ENCODE measurements at regions not wholly inside any gene's neighbourhood (a gene's known extent, or its start where the extent isn't known, plus 50 kb on each side); places are given as distances from the start of the nearest gene placed in this dataset.

DNA sequence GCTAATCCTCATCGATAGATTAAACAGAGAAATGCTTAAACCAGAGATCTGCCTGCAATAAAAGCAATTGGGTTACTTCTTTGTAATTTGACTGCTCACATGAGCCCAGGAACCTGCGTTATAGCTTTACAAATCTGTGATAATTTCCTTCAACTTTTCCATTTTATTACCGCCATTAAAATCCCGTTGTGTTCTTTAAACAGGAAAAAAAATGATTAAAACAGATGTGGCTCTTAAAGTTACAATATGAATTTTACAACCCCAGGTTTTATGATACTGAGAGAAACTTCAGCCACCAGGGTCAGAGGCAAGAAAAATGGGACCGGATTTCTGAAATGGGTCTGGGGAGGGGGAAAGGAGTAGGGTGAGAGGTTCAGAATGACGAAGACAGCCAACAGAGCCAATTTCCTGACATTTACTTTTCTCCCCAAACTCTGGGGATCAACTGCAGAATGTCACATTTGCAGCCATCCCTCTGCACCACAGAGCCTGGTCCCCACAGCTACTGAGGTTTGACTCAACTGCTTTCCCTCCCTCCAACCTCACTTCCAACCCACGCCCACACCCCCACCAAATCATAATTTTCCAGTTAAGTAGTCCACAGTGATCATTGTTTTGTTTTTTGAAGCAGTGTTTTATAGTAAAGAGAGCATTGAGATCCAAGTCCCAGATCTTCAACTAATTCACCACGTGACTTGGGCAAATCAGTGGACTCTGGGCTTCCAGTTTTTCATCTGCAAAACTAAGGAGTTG, 77.6 kb upstream of the EYA2 start:
- TF ChIP-seq ISL1 (CRISPR knock-in tag; IDR thresholded peaks at IDR 0.05): no peak
- no peak for TF ChIP-seq ZFP30 (CRISPR knock-in tag; IDR thresholded peaks at IDR 0.05)
- no peak for TF ChIP-seq BACH2 (CRISPR knock-in tag; IDR thresholded peaks at IDR 0.05; ENCODE audit: borderline replicate concordance)
- TF ChIP-seq, protein P1, sequence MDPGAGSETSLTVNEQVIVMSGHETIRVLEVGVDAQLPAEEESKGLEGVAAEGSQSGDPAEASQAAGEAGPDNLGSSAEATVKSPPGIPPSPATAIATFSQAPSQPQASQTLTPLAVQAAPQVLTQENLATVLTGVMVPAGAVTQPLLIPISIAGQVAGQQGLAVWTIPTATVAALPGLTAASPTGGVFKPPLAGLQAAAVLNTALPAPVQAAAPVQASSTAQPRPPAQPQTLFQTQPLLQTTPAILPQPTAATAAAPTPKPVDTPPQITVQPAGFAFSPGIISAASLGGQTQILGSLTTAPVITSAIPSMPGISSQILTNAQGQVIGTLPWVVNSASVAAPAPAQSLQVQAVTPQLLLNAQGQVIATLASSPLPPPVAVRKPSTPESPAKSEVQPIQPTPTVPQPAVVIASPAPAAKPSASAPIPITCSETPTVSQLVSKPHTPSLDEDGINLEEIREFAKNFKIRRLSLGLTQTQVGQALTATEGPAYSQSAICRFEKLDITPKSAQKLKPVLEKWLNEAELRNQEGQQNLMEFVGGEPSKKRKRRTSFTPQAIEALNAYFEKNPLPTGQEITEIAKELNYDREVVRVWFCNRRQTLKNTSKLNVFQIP (CRISPR knock-in tag; IDR thresholded peaks at IDR 0.05; ENCODE audit: borderline replicate concordance, low read depth): no peak
- TF ChIP-seq ZNF565 (CRISPR knock-in tag; conservative IDR thresholded peaks at IDR 0.05; ENCODE audit: low read depth): no peak
- TF ChIP-seq, protein P2, sequence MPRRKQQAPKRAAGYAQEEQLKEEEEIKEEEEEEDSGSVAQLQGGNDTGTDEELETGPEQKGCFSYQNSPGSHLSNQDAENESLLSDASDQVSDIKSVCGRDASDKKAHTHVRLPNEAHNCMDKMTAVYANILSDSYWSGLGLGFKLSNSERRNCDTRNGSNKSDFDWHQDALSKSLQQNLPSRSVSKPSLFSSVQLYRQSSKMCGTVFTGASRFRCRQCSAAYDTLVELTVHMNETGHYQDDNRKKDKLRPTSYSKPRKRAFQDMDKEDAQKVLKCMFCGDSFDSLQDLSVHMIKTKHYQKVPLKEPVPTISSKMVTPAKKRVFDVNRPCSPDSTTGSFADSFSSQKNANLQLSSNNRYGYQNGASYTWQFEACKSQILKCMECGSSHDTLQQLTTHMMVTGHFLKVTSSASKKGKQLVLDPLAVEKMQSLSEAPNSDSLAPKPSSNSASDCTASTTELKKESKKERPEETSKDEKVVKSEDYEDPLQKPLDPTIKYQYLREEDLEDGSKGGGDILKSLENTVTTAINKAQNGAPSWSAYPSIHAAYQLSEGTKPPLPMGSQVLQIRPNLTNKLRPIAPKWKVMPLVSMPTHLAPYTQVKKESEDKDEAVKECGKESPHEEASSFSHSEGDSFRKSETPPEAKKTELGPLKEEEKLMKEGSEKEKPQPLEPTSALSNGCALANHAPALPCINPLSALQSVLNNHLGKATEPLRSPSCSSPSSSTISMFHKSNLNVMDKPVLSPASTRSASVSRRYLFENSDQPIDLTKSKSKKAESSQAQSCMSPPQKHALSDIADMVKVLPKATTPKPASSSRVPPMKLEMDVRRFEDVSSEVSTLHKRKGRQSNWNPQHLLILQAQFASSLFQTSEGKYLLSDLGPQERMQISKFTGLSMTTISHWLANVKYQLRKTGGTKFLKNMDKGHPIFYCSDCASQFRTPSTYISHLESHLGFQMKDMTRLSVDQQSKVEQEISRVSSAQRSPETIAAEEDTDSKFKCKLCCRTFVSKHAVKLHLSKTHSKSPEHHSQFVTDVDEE (CRISPR knock-in tag; IDR thresholded peaks at IDR 0.05): no peak
